Thyroid gland (tissue), 4 donors: ENCODE measurements at regions not wholly inside any gene's neighbourhood (a gene's known extent, or its start where the extent isn't known, plus 50 kb on each side); places are given as distances from the start of the nearest gene placed in this dataset.

Source experiments
- DNase-seq, 2 donors: peaks; one replicate each; pipeline ENCODE4 v3.0.0-alpha.2; 2019
- H3K27ac ChIP-seq, 3 donors: fragments of 200-600 bp; sonication (generic); 1 replicate in 2 of 3; 2 replicates in 1 of 3; pipeline ENCODE4 v1.5.1; 2016 to 2019; ENCODE audit warnings: mild to moderate bottlenecking in 1 of 3, moderate library complexity in 1 of 3
- H3K27me3 ChIP-seq: fragments of 200-600 bp; sonication (generic); one replicate; pipeline ENCODE4 v1.5.1; 2019
- H3K36me3 ChIP-seq, 2 donors: fragments of 200-600 bp; sonication (generic); one replicate each; pipeline ENCODE4 v1.5.1; 2016 to 2019
- H3K4me1 ChIP-seq, 2 donors: fragments of 200-600 bp; sonication (generic); one replicate each; pipeline ENCODE4 v1.5.1; 2017 to 2019
- H3K4me3 ChIP-seq, 3 donors: fragments of 200-600 bp; sonication (generic); replicated peaks in 1 of 3; 1 replicate in 2 of 3; 2 replicates in 1 of 3; pipeline ENCODE4 v1.5.1; 2016; ENCODE audit warnings: mild to moderate bottlenecking in 1 of 3
- H3K9me3 ChIP-seq: fragments of 200-600 bp; sonication (generic); one replicate; pipeline ENCODE4 v1.5.1; 2017
- CTCF ChIP-seq, 6 experiments: fragments of 200-600 bp in 3 of 6; fragments of 450-650 bp in 3 of 6; sonication (generic) in 3 of 6; IDR thresholded peaks; one replicate each; pipeline ENCODE4 v1.5.1; 2016 to 2019; ENCODE audit warnings: antibody characterized with exemption in 6 of 6, mild to moderate bottlenecking in 2 of 6, inconsistent platforms in 1 of 6, moderate library complexity in 1 of 6
- POLR2A ChIP-seq, 2 donors: fragments of 450-650 bp; IDR thresholded peaks; one replicate each; pipeline ENCODE4 v1.6.1; 2017; ENCODE audit warnings: antibody characterized with exemption in 2 of 2, mild to moderate bottlenecking in 2 of 2, moderate library complexity in 1 of 2
- WGBS, 2 donors: methylation state at CpG; one replicate each; pipeline ENCODE4 v1.1.5; 2017; 5-methylcytosine and 5-hydroxymethylcytosine counted together
- intact Hi-C: fragments of 100-400 bp; cut with DNase I; formaldehyde crosslinking; loops from one replicate; pipeline ENCODE4 v1.15.1; 2023

DNA sequence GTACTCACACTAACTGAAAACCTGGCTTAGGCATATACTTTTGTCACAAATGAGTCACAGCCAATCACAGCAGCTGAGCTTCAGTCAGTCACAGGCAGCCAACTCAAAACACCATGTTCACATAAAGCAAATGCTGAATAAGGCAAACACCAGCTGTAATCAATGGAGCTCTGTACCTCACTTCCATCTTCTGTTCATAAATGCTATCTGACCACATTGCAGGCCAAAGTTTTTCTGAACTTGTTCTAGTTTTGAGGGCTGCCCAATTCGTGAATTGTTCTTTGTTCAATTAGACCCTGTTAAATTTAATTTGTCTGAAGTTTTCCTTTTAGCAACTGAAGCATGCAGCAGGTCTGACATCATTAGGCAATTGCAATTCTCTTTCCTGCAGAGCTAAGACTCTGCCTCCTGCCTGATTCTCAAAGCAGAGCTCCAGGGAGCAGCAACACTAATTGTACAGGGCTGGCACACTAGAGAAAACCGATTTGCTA is 129.9 kb downstream of the WIF1 start:
- Histone ChIP-seq H3K36me3 (no peaks in the 10 kb centered on the region), H3K27me3 (no peaks in the 10 kb centered on the region), H3K4me1 (no peaks in the 10 kb centered on the region), H3K4me3 (no peak overlapping the region), H3K27ac (no peak overlapping the region), H3K9me3 (no peaks in the 10 kb centered on the region)
- DNase-seq: no peak
- no peak for TF ChIP-seq POLR2A (IDR thresholded peaks at IDR 0.05)
- TF ChIP-seq CTCF (IDR thresholded peaks at IDR 0.05): no peak
- intact Hi-C loops: no loop called here
- 34 to 51% methylated on average over 2 of the region's 2 CpGs for WGBS, 2 donors

GRCh38 chr12:64992116-64992515 is 129.0 kb downstream of the WIF1 start:
- DNase-seq: no peak
- WGBS, 2 donors: 53 to 58% methylated on average over 5 of the region's 5 CpGs
- Histone ChIP-seq H3K27ac (no peak overlapping the region), H3K4me1 (no peaks in the 10 kb centered on the region), H3K9me3 (no peaks in the 10 kb centered on the region), H3K4me3 (no peak overlapping the region), H3K27me3 (no peaks in the 10 kb centered on the region), H3K36me3 (no peaks in the 10 kb centered on the region)
- TF ChIP-seq CTCF (IDR thresholded peaks at IDR 0.05): no peak
- no peak for TF ChIP-seq POLR2A (IDR thresholded peaks at IDR 0.05)
- intact Hi-C loops: no loop called here

DNA sequence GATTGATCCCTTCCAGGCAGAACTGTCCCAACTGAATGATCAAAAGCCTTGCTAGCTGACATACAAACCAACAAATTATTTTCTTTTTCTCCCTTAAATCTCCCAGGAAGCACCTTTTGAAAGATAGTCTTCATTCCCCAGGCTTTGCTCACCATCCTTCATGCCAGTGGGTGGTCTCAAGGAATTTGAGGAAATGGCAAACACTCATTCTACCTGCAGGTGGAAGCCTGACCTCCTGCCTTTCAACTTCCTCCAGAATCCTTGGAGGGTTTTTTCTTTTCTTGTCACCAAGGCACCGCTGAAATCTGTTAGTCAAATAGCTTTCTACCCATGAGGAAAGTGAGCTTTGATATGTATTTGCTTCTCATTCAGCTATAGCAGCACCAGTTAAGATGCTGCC is 128.5 kb downstream of the WIF1 start:
- H3K27me3 ChIP-seq: no peaks in the 10 kb centered on the region
- intact Hi-C loops: no loop called here
- no peaks in the 10 kb centered on the region for H3K9me3 ChIP-seq
- 6 to 11% methylated on average over 1 of the region's 1 CpG for WGBS, 2 donors
- no peaks in the 10 kb centered on the region for H3K36me3 ChIP-seq
- no peak for DNase-seq
- no peak overlapping the region for H3K4me3 ChIP-seq
- no peak for TF ChIP-seq POLR2A (IDR thresholded peaks at IDR 0.05)
- TF ChIP-seq CTCF (IDR thresholded peaks at IDR 0.05): no peak
- no peaks in the 10 kb centered on the region for H3K4me1 ChIP-seq
- no peak overlapping the region for H3K27ac ChIP-seq

DNA sequence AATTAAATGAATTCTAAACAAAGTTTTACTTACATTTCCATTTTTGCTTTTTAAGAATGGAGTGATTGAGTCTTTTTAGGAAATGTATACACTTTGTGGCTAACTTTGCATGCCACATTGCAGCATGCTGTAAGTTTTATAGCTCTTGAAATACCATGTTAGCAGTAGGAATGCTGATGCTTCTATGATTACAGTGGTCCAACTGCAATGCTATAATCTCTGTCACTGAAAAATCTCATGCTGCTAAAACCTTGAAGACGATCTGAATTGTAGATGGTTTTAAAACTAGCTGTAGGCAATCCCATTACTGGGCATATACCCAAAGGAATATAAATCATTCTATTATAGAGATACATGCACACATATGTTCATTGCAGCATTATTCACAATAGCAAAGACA is 127.6 kb downstream of the WIF1 start:
- Histone ChIP-seq H3K4me3 (no peak overlapping the region), H3K36me3 (no peaks in the 10 kb centered on the region), H3K9me3 (no peaks in the 10 kb centered on the region), H3K4me1 (no peaks in the 10 kb centered on the region), H3K27ac (no peak overlapping the region), H3K27me3 (no peaks in the 10 kb centered on the region)
- no peak for DNase-seq
- intact Hi-C loops: no loop called here
- WGBS, 2 donors: 49 to 53% methylated on average over 1 of the region's 1 CpG
- TF ChIP-seq POLR2A (IDR thresholded peaks at IDR 0.05) (no peak), CTCF (IDR thresholded peaks at IDR 0.05) (no peak)

- intact Hi-C loops: no loop called here
- TF ChIP-seq CTCF (IDR thresholded peaks at IDR 0.05): no peak
- no peak for TF ChIP-seq POLR2A (IDR thresholded peaks at IDR 0.05)
- Histone ChIP-seq H3K27ac (no peak overlapping the region), H3K27me3 (no peaks in the 10 kb centered on the region), H3K4me1 (no peaks in the 10 kb centered on the region), H3K36me3 (no peaks in the 10 kb centered on the region), H3K4me3 (no peak overlapping the region), H3K9me3 (no peaks in the 10 kb centered on the region)
- 76 to 86% methylated on average over 1 of the region's 1 CpG for WGBS, 2 donors
- DNase-seq: no peak
These were observed 125.3 kb downstream of the WIF1 start for GRCh38 chr12:64995816-64996215.
